CD14-positive monocyte (primary cell): ENCODE measurements at regions not wholly inside any gene's neighbourhood (a gene's known extent, or its start where the extent isn't known, plus 50 kb on each side); places are given as distances from the start of the nearest gene placed in this dataset.

Source experiments
- DNase-seq, 3 donors: peaks; one replicate each; pipeline ENCODE4 v3.0.0-alpha.2; 2011 to 2022
- H2AFZ ChIP-seq: 2 replicates; pipeline ENCODE4 v1.6.0; 2012; ENCODE audit warnings: mild to moderate bottlenecking, low read depth, low read length, inconsistent platforms; ENCODE audit not compliant: insufficient read depth, poor library complexity, severe bottlenecking
- H3K27ac ChIP-seq, 2 donors: 1 replicate in 1 of 2; 2 replicates in 1 of 2; pipeline ENCODE4 v1.5.1; 2012 to 2013; ENCODE audit warnings: low read length in 2 of 2, control low read depth in 1 of 2, inconsistent platforms in 1 of 2, low read depth in 1 of 2, mild to moderate bottlenecking in 1 of 2
- H3K27me3 ChIP-seq, 2 donors: one replicate each; pipeline versions ENCODE4 v1.6.0 to v1.6.1; 2011 to 2013; ENCODE audit warnings: low read length in 2 of 2; ENCODE audit not compliant: control insufficient read depth in 2 of 2, insufficient read depth in 2 of 2
- H3K36me3 ChIP-seq, 2 donors: replicated peaks in 1 of 2; 1 replicate in 1 of 2; 2 replicates in 1 of 2; pipeline versions ENCODE4 v1.5.1 to v1.6.1; 2012 to 2013; ENCODE audit warnings: low read length in 2 of 2, control low read depth in 1 of 2, inconsistent platforms in 1 of 2, mild to moderate bottlenecking in 1 of 2; ENCODE audit not compliant: insufficient read depth in 2 of 2, control insufficient read depth in 1 of 2
- H3K4me1 ChIP-seq, 2 donors: 1 replicate in 1 of 2; 2 replicates in 1 of 2; pipeline versions ENCODE4 v1.5.1 to v1.6.1; 2012 to 2013; ENCODE audit warnings: low read length in 2 of 2, control low read depth in 1 of 2, inconsistent platforms in 1 of 2, mild to moderate bottlenecking in 1 of 2, moderate library complexity in 1 of 2; ENCODE audit not compliant: insufficient read depth in 2 of 2, control insufficient read depth in 1 of 2
- H3K4me2 ChIP-seq: replicated peaks from 2 replicates; pipeline ENCODE3; 2012; ENCODE audit warnings: low read length, moderate library complexity, mild to moderate bottlenecking; ENCODE audit not compliant: poor library complexity, severe bottlenecking; ENCODE audit errors: extremely low read depth
- H3K4me3 ChIP-seq, 3 experiments: fragments of 200-600 bp in 1 of 3; sonication (generic) in 1 of 3; replicated peaks in 1 of 3; 1 replicate in 2 of 3; 2 replicates in 1 of 3; pipeline ENCODE4 v1.5.1; 2011 to 2013; ENCODE audit warnings: low read length in 3 of 3, mild to moderate bottlenecking in 3 of 3, control low read depth in 2 of 3, low read depth in 2 of 3, inconsistent platforms in 1 of 3, moderate library complexity in 1 of 3
- H3K79me2 ChIP-seq: 2 replicates; pipeline ENCODE4 v1.6.0; 2012; ENCODE audit warnings: mild to moderate bottlenecking, control low read depth, inconsistent platforms, low read length, moderate library complexity; ENCODE audit not compliant: insufficient read depth
- H3K9ac ChIP-seq: 2 replicates; pipeline ENCODE4 v1.6.0; 2017; ENCODE audit warnings: low read length, mild to moderate bottlenecking; ENCODE audit not compliant: insufficient read depth, poor library complexity, severe bottlenecking
- H3K9me3 ChIP-seq, 2 donors: replicated peaks in 1 of 2; 1 replicate in 1 of 2; 2 replicates in 1 of 2; pipeline versions ENCODE4 v1.5.1 to v1.6.1; 2012 to 2013; ENCODE audit warnings: low read length in 2 of 2, control low read depth in 1 of 2; ENCODE audit not compliant: control insufficient read depth in 1 of 2, insufficient read depth in 1 of 2
- H4K20me1 ChIP-seq: 2 replicates; pipeline ENCODE4 v1.6.0; 2012; ENCODE audit warnings: mild to moderate bottlenecking, low read length, control low read depth, moderate library complexity; ENCODE audit not compliant: insufficient read depth
- H3K27ac Mint-ChIP-seq, 7 donors: one replicate each; pipeline ENCODE4 v1.8.0; 2020; ENCODE audit warnings: mild to moderate bottlenecking in 7 of 7, mixed read lengths in 7 of 7, moderate library complexity in 6 of 7, inconsistent platforms in 2 of 7
- H3K27me3 Mint-ChIP-seq, 3 donors: one replicate each; pipeline ENCODE4 v1.8.0; 2021 to 2022; ENCODE audit warnings: low read depth in 3 of 3, mild to moderate bottlenecking in 3 of 3, mixed read lengths in 3 of 3, moderate library complexity in 3 of 3, inconsistent platforms in 1 of 3
- H3K36me3 Mint-ChIP-seq, 2 donors: one replicate each; pipeline ENCODE4 v1.8.0; 2020; ENCODE audit warnings: mixed read lengths in 2 of 2, inconsistent platforms in 1 of 2, mild to moderate bottlenecking in 1 of 2
- H3K4me1 Mint-ChIP-seq: one replicate; pipeline ENCODE4 v1.8.0; 2020; ENCODE audit warnings: mild to moderate bottlenecking, mixed read lengths
- H3K4me3 Mint-ChIP-seq, 2 donors: one replicate each; pipeline ENCODE4 v1.8.0; 2020; ENCODE audit warnings: mild to moderate bottlenecking in 2 of 2, mixed read lengths in 2 of 2, moderate library complexity in 1 of 2
- H3K9me3 Mint-ChIP-seq, 7 donors: one replicate each; pipeline ENCODE4 v1.8.0; 2020 to 2022; ENCODE audit warnings: mixed read lengths in 7 of 7, mild to moderate bottlenecking in 6 of 7, moderate library complexity in 6 of 7, inconsistent platforms in 2 of 7
- WGBS: methylation state at CpG from one replicate; pipeline ENCODE4 v1.1.5; 2013; ENCODE audit warnings: missing lambda C conversion rate; ENCODE audit not compliant: insufficient coverage; 5-methylcytosine and 5-hydroxymethylcytosine counted together
- intact Hi-C, 2 donors: fragments of 100-400 bp; cut with micrococcal nuclease; formaldehyde crosslinking; loops; one replicate each; pipeline versions ENCODE4 v1.15.0 to v1.15.1; 2023
- TF ChIP-seq, protein P1 (sequence below): fragments of 200-600 bp; IDR thresholded peaks from one replicate; pipeline ENCODE4 v1.8.0; 2022; ENCODE audit warnings: antibody characterized with exemption, mild to moderate bottlenecking

GRCh38 chr7:36075561-36075960 lies 77.5 kb upstream of the EEPD1 start:
- Histone ChIP-seq H3K9me3 (no peaks in the 10 kb centered on the region), H4K20me1 (no peaks in the 10 kb centered on the region), H3K4me3 (no peak overlapping the region), H3K4me1 (no peaks in the 10 kb centered on the region), H3K27ac (no peak overlapping the region), H3K79me2 (no peaks in the 10 kb centered on the region), H3K27me3 (no peaks in the 10 kb centered on the region), H3K9ac (no peak overlapping the region), H2AFZ (no peak overlapping the region), H3K4me2 (no peak overlapping the region), H3K36me3 (no peaks in the 10 kb centered on the region)
- Mint-ChIP-seq H3K36me3 (no peaks in the 10 kb centered on the region), H3K4me1 (no peaks in the 10 kb centered on the region), H3K9me3 (no peaks in the 10 kb centered on the region), H3K27ac (no peak overlapping the region), H3K4me3 (no peak overlapping the region), H3K27me3 (peaks cover 0 to 4% (median 3%) of the 10 kb centered on the region in 3 donors)
- DNase-seq, result no peak
- intact Hi-C loops, result no loop called here
- TF ChIP-seq, protein P1, sequence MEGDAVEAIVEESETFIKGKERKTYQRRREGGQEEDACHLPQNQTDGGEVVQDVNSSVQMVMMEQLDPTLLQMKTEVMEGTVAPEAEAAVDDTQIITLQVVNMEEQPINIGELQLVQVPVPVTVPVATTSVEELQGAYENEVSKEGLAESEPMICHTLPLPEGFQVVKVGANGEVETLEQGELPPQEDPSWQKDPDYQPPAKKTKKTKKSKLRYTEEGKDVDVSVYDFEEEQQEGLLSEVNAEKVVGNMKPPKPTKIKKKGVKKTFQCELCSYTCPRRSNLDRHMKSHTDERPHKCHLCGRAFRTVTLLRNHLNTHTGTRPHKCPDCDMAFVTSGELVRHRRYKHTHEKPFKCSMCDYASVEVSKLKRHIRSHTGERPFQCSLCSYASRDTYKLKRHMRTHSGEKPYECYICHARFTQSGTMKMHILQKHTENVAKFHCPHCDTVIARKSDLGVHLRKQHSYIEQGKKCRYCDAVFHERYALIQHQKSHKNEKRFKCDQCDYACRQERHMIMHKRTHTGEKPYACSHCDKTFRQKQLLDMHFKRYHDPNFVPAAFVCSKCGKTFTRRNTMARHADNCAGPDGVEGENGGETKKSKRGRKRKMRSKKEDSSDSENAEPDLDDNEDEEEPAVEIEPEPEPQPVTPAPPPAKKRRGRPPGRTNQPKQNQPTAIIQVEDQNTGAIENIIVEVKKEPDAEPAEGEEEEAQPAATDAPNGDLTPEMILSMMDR, result no peak

DNA sequence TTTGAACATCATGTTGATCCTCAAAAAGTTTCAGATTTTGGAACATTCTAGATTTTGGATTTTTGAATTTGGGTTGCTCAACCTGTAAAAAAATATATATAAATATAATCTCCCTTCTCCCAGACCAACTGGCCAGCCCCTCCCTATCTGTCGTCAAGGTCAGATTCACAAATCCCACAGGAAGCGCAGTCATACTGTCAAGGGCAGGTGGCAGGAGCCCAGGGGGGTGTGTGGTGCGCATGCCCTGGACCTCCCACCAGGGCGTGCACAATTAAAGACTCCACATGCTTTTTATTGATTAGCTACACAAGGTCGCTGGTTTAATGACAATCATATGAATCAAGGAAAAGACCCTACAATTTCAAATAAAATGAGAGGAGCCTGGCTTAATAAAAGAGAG lies 77.0 kb upstream of the EEPD1 start:
- H3K4me1 Mint-ChIP-seq, result no peaks in the 10 kb centered on the region
- no peak overlapping the region for H3K4me2 ChIP-seq
- H3K36me3 Mint-ChIP-seq, result no peaks in the 10 kb centered on the region
- H3K9ac ChIP-seq, result no peak overlapping the region
- WGBS, result no CpG with 5 or more reads among the region's 5 CpGs
- H3K4me3 ChIP-seq, result no peak overlapping the region
- intact Hi-C loops, result no loop called here
- H4K20me1 ChIP-seq, result no peaks in the 10 kb centered on the region
- H2AFZ ChIP-seq, result no peak overlapping the region
- H3K79me2 ChIP-seq, result no peaks in the 10 kb centered on the region
- H3K27me3 ChIP-seq, result no peaks in the 10 kb centered on the region
- H3K27ac Mint-ChIP-seq, result no peak overlapping the region
- TF ChIP-seq, protein P1, result no peak
- no peak overlapping the region for H3K27ac ChIP-seq
- no peak for DNase-seq
- no peak overlapping the region for H3K4me3 Mint-ChIP-seq
- no peaks in the 10 kb centered on the region for H3K9me3 ChIP-seq
- H3K9me3 Mint-ChIP-seq, result no peaks in the 10 kb centered on the region
- H3K27me3 Mint-ChIP-seq, result peaks cover 0 to 4% (median 3%) of the 10 kb centered on the region in 3 donors
- H3K36me3 ChIP-seq, result no peaks in the 10 kb centered on the region
- H3K4me1 ChIP-seq, result no peaks in the 10 kb centered on the region
